DMS153 (cell line): ENCODE measurements at regions not wholly inside any gene's neighbourhood (a gene's known extent, or its start where the extent isn't known, plus 50 kb on each side); places are given as distances from the start of the nearest gene placed in this dataset.
A peak's percentile ranks its signal among the peaks of the same experiment; 100 is the strongest.
"Not testable (repeated sequence)": the region's sequence is repeated elsewhere in the genome, so short reads cannot be mapped to it uniquely, and the experiment has no call there.

Source experiments
- DNase-seq: peaks from one replicate; lab custom pipeline; 2025; lab: John Stamatoyannopoulos, UW

GRCh38 chr5:163885117-163885516 is 379.7 kb downstream of the MAT2B start:
- no peak for DNase-seq

GRCh38 chr5:163887854-163888253 is 382.4 kb downstream of the MAT2B start:
- no peak for DNase-seq

GRCh38 chr5:163888366-163888765 is 382.9 kb downstream of the MAT2B start:
- DNase-seq = no peak

DNA sequence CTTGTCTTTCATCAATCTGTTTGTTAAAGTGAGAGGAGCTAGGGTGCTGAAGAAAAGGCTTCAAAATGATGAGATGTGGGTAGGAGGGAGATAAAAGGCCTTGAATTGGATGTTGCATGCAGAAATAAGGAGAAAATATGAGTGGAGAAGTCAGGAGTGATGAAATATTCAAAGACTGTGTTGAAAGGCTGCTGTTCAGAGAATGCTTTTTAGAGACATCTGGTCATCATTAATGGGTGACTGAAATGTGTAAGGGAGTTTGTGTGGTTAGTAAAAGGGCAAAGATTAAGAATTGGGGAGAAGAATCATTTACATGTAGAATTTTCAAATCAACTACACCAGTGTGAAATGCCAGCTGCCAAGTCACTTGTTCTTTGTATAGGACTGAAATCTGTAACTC is 383.9 kb downstream of the MAT2B start:
- DNase-seq = no peak

- no peak for DNase-seq
Measured at GRCh38 chr5:163890261-163890660, 384.8 kb downstream of the MAT2B start.

DNA sequence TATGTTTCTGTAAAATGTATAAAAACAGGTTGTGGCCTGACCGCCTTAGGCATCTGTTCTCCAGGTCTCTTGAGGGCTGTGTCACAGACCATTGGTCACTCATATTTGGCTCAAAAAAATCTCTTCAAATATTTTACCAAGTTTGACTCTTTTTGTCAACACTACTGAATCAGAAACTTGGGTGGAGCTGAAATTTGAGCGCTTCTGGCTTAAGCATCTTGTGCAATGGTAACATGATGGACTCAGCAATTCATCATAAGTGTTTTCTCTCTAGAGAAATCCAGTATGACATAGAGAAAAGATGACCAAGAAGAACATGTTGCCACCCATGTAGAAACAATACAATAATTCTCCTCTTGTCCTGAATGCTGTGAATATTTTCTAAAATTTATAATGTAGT is 387.9 kb downstream of the MAT2B start:
- no peak for DNase-seq

DNA sequence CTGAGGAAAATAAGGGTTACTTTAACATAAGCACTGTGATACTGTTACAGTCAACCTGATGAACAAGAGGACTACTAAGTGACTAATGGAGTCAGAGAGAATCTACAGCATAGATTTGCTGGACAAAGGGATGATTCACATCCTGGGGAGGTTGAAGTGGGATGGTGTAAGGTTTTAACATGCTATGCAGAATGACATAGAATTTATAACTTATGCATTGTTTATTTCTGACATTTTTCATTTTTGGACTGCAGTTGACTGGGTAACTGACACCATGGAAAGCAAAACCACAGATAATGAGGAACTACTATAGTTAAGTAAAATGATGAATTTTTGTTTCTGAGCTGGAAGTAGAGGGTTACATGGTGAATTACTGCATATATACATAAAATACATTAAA is 389.2 kb downstream of the MAT2B start:
- no peak for DNase-seq

GRCh38 chr5:163898873-163899272 is 393.5 kb downstream of the MAT2B start:
- no peak for DNase-seq

GRCh38 chr5:163907783-163908182 is 402.4 kb downstream of the MAT2B start:
- not testable (repeated sequence) for DNase-seq

- DNase-seq = no peak
Measured at GRCh38 chr5:163908253-163908652, 402.8 kb downstream of the MAT2B start.

DNA sequence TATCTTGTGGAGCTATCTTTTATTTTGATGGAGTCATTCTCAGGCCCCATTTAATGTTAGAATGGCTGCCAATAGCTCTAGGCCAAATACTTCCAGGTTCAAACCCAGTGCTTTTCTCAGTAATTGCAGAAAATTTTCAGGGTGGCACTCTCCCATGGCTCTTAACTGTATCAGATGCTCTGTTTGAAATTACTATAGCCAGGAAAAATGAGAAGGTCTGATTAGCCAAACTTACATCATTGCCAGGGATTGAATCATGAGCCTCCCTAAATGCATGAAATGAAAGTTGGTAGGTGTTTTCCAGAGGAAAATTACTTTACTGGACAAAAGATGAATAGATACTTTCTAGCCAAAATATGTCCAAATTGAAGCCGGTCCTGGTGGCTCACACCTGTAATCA is 404.8 kb downstream of the MAT2B start:
- no peak for DNase-seq

DNA sequence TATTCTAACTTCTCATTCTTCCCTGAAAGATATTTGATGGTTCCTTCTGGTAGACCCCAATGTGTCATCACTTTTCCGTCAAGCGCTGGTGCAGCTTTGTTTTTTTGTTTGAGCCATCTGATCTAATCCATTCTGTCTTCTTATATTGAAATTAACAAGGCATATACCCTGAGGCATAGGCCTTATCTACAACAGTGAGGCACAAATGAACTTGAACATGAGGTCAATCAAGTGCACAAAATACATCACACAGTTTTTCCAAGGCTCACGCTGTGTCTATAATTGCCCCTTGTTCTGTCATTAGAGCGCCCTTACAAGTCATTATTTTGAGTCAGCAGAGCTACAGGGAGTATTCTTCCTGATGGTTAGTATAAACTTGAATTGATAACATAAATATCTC is 406.6 kb downstream of the MAT2B start:
- no peak for DNase-seq

- DNase-seq = no peak
Measured at GRCh38 chr5:163913548-163913947, 408.1 kb downstream of the MAT2B start.

DNA sequence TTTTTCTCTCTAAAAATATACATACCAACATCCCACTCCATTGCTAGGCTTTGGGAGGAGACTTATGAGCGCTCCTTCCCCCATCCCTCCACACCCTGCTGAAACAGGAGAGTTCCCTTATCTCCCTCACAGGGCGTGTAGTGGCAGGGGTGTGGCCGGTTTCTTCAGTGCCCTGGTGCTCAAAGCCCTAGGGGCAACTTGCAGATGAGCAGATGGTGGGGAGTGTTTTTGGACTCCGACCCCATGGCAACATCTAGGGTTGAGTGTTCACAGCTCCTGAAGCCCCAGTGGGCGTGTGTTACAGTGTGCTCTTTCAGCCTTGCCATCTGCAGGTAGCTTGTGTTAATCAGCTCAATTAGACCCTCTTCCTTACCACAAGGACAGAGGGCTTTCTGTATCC is 409.5 kb downstream of the MAT2B start:
- DNase-seq = peak; percentile 17

- peak; percentile 33 for DNase-seq
Measured at GRCh38 chr5:163915481-163915961, 410.1 kb downstream of the MAT2B start.

DNA sequence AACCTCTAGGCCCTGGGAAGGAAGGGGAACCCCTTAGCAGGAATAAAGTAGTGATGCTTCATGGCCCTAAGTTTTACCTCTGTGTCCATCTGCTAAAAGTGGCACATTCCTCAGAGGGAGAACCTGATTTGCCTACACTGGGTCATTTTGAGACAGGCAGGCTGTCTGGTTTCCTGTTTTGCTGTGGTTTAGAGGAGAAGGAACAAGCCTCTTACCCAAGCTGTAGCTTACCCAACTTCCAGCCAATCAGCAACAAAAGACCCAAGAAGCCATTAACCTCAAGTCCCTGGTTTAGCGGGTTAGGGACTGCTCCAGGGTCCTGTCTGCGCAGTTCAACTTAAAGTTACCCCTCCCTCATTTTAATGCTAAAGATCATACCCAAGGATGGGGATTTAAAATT is 411.0 kb downstream of the MAT2B start:
- DNase-seq = no peak

- no peak for DNase-seq
Measured at GRCh38 chr5:163916861-163917260, 411.4 kb downstream of the MAT2B start.

DNA sequence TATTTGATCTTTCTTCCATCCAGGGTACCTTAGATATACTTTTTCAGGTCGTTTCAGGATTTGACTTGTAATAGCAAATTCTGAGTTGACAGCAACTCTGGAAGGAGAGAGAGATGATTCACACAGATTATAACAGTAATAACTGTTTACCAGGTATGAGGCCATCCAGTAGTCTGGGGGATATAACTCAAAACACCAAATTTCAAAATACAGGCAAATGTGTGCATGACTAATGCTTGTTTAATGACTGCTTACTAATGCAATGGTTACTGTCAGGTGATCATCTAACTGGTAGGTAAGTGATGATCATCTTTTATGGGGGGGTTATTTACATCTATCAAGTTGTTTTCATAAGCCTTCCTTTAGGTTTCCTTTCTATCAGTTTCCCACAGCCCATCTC is 412.3 kb downstream of the MAT2B start:
- no peak for DNase-seq

- DNase-seq = not testable (repeated sequence)
Measured at GRCh38 chr5:163934990-163935389, 429.6 kb downstream of the MAT2B start.

- no peak for DNase-seq
Measured at GRCh38 chr5:163938595-163938994, 433.2 kb downstream of the MAT2B start.

DNA sequence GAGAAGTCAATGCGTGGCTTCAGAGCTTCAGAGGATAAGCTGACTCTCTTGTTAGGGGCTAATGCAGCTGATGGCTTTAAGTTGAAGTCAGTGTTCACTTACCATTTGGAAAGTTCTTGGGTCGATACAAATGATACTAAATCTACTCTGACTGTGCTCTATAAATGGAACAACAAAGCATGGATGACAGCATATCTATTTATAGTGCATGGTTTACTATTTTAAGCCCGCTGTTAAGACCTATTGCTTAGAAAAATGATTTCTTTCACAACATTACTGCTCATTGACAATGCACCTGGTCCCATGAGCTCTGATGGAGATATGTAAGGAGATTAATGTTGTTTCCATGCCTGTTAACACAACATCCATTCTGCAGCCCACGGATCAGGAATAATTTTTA is 435.7 kb downstream of the MAT2B start:
- DNase-seq = no peak

GRCh38 chr5:163943546-163943945 is 438.1 kb downstream of the MAT2B start:
- DNase-seq = no peak

DNA sequence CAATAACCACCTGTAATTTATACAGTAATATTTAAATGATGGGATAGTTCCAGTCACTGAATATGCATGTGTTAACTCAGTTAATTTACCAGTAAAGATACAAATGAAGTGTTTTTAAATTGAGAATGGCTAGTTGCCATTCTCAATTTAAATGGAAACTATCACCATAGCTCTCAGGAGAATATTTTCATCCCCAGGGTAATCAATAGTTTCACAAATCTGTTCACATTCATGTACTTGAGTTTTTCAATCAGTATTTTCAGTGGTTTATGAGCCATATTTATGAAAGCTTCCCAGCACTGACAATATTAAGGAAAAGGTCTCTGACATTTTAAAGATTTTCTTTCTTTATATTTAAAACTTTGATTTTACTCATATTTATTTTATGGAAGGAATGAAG is 439.3 kb downstream of the MAT2B start:
- DNase-seq = no peak

DNA sequence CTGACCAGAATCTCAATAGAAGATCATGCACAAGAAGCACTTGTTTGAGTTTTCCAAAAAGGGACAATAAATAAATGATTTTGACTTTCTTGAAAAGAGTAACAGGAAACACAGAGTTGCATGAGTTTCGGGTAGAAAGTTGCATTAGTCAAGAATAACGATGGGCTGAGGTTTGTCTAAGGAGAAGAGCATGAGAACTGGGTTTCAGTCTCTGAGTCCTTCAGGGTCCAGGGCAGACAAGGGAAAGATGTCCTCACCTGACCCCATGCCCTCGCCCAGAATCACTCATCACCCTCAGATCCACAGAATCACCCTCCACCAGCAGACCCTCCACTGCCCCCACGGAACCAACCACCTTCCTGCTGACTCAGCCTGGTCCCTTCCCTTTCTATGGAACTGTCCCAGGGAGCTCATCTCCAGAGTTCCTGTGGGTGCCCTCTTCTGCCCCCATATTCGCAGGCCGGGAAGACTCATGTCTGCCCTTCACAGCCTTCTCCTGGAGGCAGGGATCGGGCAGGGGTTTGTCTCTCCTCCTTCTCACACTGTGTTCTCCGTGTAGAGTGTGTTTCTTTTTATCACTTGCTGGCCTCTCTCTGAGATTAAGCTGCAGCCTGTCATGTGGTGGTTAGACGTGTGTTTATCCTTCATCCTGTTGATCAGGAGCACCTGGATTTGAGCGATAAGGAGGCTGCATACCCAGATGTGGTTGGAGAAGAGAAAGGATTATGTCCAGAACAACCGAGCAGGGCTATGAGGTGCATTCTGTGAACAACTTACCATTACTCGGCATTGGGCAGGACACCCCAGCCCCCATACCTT is 442.6 kb downstream of the MAT2B start:
- DNase-seq = no peak
